DMS 273 (cell line): ENCODE measurements at regions not wholly inside any gene's neighbourhood (a gene's known extent, or its start where the extent isn't known, plus 50 kb on each side); places are given as distances from the start of the nearest gene placed in this dataset.

Source experiments
- DNase-seq: peaks from one replicate; lab custom pipeline; 2025; ENCODE audit not compliant: unreplicated experiment; lab: John Stamatoyannopoulos, UW

DNA sequence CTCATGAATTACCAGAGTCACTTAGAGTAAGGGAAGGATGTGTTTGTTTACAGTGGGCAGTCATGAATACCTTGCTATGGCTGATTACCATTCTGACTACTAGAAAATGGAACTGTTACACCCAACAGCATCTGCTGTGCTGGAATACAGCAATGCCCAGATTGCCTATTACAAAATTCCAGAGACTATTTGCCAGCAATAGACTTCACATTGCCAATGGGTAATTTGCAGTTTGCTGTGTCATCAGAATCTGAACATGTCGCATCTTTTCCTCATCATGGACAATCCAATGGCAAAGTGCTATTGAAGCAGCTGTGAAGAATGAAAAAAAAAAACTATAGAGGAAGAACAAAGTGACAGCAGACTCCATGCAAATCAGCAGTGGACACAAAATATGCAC lies 356.6 kb downstream of the CXXC4 start:
- no peak for DNase-seq

DNA sequence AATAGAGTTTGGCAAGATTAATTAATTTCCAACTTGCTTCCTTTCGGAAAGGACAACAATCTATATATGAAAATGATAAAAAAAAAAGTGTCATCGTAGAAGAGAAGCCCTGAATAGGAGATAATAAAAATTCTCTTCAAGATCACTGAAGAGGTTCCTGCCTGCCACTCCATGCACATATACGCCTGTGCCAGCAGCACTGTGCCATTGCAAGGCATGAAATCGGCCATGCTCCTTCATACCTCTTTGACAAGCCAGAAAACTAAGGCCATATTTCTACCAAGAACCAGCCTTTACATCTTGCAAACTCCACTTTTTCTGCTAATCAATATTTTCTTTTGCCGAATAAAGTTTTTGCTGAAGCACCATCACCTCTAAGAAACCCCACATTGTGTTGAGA lies 365.5 kb downstream of the CXXC4 start:
- DNase-seq, result no peak

DNA sequence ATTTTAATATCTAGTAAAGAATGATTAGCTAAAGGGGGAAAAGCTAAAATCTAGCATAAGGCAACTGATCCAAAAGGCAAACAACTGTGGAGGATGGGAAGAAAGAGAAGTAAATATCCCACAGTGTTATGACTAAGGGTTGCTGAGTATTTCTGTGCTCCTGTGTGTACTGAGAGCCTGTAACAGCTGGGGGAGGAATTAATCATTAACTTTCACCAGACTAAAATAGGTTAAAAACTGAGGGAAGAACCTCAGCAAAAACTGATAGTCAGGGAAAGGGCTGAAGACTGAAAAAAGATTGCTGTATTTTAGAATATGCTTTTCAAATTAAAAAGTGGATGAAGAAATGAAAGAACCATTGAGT lies 365.9 kb downstream of the CXXC4 start:
- no peak for DNase-seq

DNA sequence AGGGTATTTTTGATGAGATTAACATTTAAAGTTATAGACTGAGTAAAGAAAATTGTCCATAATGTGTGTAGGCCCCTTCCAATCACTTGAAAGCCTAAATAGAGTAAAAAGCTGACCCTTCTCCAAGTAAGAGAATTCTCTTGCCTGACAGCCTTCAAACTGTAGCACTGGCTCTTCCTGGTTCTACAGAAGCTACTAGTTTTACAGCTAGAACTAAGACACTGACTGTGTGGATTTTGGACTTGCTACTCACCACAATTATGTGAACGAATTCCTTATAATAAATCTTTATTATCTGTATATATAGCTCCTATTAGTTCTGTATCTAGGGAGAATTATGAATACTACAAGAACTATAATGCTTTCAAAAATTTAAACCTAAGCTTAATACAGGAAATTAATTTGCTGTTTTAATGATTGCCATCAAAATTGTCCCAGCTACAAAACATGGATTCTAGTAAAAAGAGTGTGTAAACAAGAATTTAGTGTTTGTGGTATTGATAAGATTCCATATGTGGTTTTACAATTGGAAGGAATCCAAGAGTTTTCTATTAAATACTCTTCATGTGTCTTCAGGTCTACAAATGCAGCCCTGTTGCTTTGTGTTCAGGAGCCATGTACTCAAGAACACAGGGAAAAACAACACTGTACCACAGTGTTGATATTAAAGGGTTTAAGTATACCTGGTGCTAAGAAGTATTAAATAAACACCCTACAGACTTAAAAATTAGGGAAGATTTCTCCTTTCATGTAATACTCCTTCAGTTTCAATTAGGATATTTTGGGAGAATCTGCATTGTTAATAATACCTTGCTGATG lies 366.5 kb downstream of the CXXC4 start:
- DNase-seq, result no peak

DNA sequence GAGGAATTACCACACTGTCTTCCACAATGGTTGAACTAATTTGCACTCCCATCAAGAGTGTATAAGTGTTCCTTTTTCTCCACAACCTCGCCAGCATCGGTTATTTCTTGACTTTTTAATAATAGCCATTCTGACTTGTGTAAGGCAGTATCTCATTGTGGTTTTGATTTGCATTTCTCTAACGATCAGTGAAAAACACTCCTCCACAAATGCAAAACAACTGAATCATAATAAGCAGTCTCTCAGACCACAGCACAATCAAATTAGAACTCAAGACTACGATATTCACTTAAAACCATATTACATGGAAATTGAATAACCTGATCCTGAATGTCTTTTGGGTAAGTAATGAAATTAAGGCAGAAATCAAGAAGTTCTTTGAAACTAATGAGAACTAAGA lies 371.7 kb downstream of the CXXC4 start:
- no peak for DNase-seq

DNA sequence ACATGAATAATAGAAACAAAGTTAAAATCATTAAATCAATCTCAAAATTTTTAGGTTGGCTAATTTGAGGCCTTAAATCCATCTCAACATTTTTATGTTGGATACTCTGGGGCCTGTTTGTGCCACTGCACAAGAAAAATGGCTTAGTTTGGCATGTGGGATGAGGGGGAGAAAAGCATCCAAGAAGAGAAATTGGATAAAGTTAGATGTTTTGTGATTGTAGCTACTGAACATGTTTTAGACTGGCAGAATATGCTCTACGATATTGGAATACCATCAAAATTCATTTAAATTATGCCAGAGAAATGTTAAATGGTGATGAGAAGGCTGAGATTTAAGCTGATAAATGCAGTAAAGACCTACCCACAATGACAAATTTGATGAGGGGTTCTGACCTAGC lies 376.9 kb downstream of the CXXC4 start:
- DNase-seq, result no peak

DNA sequence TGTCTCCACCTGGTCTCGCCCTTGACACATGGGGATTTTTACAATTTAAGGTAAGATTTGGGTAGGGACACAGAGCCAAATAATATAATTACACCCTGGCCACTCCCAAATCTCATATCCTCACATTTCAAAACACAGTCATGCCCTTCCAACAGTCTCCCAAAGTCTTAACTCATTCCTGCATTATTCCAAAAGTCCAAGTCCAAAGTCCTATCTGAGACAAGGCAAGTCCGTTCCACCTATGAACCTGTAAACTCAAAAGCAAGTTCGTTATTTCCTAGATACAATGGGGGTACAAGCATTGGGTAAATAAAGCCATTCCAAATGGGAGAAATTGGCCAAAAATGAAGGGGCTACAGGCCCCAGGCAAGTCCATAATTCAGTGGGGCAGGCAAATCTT lies 380.8 kb downstream of the CXXC4 start:
- no peak for DNase-seq

DNA sequence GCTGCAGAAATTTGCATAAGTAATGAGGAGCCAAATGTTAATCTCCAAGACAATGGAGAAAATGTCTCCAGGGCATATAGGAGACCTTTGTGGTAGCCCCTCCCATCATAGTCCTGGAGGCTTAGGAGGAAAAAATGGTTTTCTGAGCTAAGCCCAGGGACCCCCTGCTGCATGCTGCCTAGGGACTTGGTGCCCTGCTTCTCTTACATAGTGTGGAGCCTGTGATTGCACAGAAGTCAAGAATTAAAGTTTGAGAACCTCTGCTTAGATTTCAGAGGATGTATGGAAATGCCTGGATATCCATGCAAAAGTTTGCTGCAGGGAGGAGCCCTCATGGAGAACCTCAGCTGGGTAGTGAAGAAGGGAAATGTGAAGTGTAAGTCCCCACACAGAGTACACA lies 379.4 kb upstream of the TACR3 start:
- no peak for DNase-seq

DNA sequence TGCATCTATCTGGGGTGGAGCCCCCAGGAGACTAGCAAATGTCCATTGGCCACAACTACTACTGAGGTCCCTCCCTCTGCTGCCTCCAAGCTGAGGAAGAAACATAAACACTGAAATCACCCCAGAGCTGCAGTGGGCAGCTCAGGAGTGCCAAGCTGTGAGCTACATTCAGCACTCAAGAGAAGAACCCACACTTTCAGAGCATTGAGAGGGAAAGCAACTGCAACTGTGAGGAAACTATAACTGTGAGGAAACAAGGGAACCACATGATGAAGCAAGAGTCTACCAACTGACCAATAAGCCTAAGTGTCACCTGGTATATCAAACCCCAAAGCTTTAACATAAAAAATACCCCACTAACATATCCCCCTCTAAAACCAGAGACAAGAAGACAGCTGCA lies 373.5 kb upstream of the TACR3 start:
- no peak for DNase-seq

DNA sequence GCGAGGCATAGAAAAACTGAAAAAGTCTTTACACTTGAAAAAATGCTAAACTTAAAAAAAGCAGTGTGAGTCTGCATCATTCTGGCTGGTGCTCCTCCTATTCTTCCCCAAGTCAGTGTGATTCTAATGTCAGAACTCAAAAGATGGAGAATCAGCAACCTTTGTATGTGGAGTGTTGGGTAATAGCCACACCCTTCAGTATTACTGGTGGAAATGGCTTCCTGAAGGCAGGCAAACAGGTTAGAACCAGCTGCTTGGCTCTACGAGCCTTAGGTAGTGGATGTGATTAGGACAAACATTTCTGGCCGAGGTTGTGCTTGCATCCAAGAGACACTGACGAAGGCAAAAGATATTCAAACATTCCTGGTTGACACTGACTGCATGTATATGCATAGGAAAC lies 353.4 kb upstream of the TACR3 start:
- no peak for DNase-seq

DNA sequence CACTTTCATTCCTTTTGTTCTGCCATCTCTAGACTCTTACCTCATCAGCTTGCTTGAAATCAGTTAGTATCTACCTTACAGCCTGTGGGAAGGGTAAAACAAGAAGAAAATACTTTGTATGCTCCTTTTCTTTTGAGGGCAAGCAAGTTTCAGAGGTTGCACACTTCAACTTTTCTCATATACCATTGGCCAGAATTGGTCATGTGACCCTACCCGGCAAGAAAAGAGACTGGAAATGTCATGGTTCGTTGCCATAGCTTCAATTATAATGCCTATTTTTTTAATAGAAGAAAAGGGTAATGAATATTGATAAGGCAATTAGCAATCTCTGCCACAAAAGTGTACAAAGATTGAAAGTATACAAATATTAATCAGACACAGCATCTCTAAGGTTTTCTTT lies 346.7 kb upstream of the TACR3 start:
- DNase-seq, result no peak

DNA sequence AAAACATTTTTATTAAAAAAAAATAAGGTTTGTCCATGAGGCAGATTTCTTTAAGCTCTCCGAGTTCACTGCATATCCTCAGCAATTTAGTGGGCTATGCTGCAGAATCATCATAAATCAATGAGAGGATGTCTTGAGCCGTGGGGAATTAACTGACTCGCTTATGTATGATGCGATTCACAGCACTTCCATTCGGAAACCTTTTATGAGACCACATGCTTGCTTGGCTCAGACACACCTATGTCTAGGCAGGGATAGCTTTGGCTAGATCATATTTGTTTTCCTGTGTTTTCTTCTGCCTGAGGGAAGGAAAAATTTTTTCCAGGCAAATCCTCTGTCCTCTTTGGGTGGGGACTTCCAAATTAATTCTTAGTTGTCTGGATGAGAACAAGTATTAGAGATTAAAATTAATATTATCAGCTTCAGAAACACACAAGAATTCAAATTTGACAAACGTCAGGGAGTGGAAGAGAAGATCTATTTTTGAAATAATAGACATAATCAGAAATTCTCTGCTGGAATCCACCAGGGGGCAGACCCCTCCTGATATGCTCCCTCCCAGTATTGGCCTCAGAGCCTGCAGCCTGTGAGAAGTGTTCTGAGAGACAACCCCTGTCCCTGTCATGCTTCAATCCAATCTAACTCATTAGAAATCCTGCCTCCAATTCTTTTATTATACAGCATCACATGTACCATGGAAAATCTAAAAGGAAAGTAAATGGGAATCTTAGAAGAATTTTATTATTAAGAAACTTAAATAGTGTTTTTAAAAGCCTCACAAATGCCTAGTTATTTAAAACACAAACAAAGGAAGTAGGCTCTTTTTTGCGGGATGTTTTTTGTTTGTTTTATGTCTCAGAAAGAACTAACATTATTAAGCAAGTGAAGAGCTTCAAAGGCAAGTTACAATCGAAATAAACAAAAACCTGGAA lies 345.1 kb upstream of the TACR3 start:
- DNase-seq, result peak; percentile 49

DNA sequence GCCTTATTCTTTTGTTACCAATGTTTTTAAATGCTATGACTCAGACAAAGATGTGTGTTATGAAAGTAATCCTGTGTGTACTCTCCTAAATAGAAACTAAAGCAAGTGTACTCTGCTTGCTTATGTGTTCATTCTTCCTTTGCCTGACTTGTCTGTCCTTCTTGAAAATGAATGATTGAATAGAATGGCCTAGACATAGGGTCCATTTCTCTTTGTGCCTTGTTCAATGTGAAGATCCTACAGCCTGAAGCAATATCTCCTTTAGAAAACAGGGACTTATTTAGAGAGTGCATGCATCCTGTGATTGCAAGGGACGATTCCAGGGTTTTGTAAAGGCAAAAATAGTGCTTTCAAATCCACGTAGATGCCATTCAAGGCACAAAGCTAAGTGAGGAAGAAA lies 343.6 kb upstream of the TACR3 start:
- DNase-seq, result no peak

DNA sequence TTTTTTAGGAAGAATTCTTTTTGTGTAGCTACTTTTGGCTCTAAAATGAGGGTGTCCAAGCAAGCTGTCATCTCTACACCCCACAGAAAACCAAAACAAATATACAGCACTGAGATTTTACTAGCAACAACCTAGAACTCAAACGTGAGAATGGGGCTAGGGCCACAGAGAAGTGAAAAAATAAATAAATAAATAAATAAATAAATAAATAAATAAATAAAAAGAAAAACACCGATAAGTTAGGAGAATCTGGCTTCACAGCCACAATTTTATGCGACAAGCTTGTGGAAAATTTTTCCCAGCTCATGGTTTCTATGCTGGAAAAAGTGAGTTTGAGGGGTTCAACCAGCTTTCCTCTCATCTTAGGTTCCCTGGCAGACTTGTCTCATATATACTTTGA lies 324.6 kb upstream of the TACR3 start:
- no peak for DNase-seq

DNA sequence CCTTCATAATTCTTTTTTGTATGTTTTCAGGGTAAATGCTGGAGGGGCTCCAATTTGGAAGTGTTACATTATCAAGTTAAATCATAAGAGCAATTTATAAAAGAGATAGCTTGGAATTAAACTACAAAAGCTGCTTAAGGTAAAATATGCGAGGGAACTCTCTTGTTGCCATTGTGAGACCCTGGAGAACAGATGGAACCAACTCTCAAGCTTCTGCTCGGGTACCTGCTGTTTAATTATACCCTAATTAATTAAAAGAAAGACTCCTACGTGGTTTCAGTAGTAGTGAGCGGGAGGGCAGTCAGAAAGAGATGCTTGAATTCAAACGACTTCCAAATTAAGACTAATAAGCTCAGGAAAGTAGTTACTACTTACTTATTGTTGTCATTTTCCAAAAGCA lies 313.1 kb upstream of the TACR3 start:
- DNase-seq, result peak; percentile 23

DNA sequence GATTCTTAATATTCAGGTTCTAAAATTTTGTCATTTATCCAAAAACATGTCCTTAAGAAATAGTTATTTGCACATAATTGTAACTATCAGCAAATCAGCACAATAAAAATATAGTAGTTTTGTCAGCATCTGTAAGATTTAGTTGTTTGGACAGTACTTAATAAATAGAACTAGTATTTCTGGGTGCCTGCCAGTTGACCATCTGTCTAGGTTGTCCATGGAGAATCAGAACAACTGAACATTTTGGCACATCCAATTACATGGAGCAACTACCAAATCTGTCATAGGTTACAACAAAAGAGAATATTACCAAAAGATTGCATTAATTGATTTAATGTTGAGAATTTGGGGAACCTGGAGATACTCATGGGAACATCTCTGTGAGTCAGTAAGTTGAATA lies 305.5 kb upstream of the TACR3 start:
- DNase-seq, result peak; percentile 58

DNA sequence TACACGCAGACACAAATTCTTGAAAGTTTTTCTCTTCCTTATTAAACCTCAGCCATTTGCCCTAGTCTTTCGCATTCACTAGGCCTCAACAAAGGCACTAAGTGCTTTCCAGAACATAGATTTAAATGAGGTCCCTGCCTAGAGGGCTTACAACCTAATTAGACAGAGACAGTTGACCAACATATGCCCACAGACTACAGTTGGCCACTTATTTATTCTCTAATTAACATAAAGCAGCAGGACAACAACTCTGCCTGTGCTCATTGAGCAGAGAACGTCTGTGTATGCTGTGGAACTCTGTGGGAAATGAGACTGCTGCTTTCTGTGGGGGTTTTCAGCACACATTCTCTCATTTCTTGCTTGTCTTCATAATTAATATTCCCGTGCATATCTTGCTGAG lies 303.0 kb upstream of the TACR3 start:
- DNase-seq, result peak; percentile 15

DNA sequence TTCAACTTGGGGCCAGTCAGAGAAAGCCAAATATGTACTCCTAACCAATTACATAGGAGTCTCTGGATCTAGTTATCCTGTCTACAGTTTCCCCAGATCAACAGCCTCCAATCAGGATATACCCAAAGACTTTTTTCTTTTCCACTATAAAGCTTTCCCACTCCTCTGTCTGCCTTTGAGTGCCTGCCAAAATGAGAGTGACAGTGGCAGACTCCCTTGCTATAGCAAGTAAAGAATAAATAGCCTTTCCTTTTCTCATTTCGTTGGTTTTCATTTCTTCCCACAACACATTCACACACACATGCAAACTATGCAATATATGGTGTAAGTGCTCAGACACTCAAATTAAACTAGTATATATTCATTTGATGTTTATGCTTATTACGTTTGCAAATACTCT lies 302.4 kb upstream of the TACR3 start:
- no peak for DNase-seq

DNA sequence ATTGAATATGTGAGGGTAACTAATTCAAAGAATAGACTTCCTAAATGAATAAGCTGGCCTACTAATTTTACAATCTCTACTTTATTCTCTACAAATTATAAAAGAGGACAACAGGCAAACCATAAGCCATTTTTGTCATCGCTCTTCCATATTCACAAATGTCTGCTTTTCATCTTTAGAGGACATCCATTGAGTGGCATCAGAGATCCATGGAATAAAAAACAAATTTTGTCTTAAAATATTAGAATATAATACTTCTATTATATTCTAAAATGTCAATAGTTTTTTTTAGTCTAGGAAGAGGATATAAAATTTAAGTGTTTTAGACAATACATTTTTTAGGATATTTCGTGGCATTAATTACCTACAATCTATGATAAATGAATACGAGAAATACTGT lies 300.9 kb upstream of the TACR3 start:
- no peak for DNase-seq

DNA sequence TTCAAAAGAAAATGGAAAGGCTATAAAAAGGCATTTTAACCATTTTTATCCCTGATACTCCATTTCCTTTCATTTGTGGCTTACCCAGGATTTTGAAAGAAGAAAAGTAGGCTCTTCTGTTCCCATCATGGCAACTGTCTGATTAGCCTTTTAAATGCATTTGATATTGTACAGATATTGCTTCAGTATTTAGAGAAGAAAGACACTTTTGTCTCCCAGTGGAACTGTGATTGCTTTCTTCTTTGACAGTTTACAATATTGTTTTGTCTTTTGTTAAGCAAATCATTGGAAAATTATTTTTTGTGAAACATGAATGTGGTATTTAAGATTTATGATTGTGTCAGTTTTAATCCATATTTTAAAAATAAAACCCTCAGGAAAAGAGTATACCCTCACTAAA lies 297.4 kb upstream of the TACR3 start:
- no peak for DNase-seq

DNA sequence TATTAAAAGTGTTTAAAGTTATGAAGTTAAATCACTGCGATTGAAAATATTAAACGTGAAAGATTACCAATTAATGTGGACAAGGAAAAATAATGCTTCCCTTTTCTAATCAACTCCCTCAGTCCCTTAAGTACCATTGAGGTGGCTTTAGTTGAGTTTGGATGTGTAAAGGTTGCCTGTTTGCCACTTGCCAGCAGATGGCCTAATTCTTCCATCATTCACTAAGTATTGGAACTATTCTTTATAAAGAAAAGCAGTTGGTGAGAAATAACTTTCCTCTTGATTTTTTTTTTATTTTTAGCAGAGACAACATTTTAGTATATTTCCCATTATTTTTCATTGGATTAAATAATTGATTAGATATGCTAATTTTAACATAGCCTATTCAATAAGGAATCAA lies 295.9 kb upstream of the TACR3 start:
- peak; percentile 25 for DNase-seq

DNA sequence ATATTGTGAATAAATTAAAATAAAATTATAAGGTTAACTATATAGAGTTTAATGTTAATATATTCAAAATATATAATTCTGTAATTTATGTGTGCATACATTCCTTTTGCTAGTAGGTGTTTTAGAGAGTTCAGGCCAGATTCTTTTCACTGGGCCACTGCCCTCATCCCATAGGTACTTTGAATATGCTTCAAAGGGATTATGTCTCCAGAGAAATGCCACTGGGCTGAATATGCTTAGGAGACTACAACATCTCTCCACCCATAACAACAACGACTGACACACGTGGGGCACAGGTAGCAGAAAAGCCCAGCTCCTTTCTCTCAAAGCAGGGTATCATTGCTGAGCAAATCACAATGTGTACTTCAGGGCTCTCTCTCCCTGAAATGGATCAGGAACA lies 290.9 kb upstream of the TACR3 start:
- DNase-seq, result no peak
